ENCODE measurements at regions not wholly inside any gene's neighbourhood (a gene's known extent, or its start where the extent isn't known, plus 50 kb on each side); places are given as distances from the start of the nearest gene placed in this dataset.

GRCh38 chr14:22416193-22416592 lies 172.8 kb downstream of the DAD1 start:
- Histone ChIP-seq H3K9me3 (no peaks in the 10 kb centered on the region), H3K4me1 (no peaks in the 10 kb centered on the region), H3K27me3 (no peaks in the 10 kb centered on the region), H3K4me3 (replicated peaks in 1 of 3) (no peak overlapping the region), H3K27ac (no peak overlapping the region), H3K36me3 (no peaks in the 10 kb centered on the region)
- DNase-seq, result no peak
- WGBS, 2 donors, result 75 to 89% methylated on average over 2 of the region's 2 CpGs
- TF ChIP-seq POLR2A (IDR thresholded peaks at IDR 0.05) (no peak), CTCF (IDR thresholded peaks at IDR 0.05) (no peak)
- intact Hi-C loops (cut with DNase I), result no loop called here

DNA sequence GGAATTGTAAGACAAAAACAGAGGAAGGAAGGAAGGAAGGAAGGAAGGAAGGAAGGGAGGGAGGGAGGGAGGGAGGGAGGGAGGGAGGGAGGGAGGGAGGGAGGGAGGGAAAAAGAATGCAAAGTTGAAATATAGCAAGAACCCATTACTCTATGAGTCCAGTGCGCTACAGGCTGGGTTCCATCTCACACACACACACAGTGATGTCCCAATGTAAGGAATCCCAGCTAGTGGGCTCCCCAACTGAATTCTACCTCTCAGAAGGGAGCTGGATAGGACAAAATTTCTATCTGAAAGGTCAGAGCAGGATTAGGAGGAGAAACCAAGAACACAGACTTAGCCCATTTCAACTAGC lies 173.4 kb downstream of the DAD1 start:
- no peak overlapping the region for H3K27ac ChIP-seq
- no peak for TF ChIP-seq CTCF (IDR thresholded peaks at IDR 0.05)
- TF ChIP-seq POLR2A (IDR thresholded peaks at IDR 0.05), result no peak
- 91 to 97% methylated on average over 1 of the region's 1 CpG for WGBS, 2 donors
- no peaks in the 10 kb centered on the region for H3K9me3 ChIP-seq
- intact Hi-C loops (cut with DNase I), result no loop called here
- H3K4me1 ChIP-seq, result no peaks in the 10 kb centered on the region
- no peak for DNase-seq
- no peaks in the 10 kb centered on the region for H3K27me3 ChIP-seq
- no peaks in the 10 kb centered on the region for H3K36me3 ChIP-seq
- H3K4me3 ChIP-seq (replicated peaks in 1 of 3), result no peak overlapping the region

GRCh38 chr14:22414876-22415604 lies 174.0 kb downstream of the DAD1 start:
- Histone ChIP-seq H3K4me3 (replicated peaks in 1 of 3) (no peak overlapping the region), H3K27ac (no peak overlapping the region), H3K36me3 (no peaks in the 10 kb centered on the region), H3K4me1 (no peaks in the 10 kb centered on the region), H3K27me3 (no peaks in the 10 kb centered on the region), H3K9me3 (no peaks in the 10 kb centered on the region)
- intact Hi-C loops (cut with DNase I), result no loop called here
- no peak for TF ChIP-seq POLR2A (IDR thresholded peaks at IDR 0.05)
- no peak for DNase-seq
- 57 to 65% methylated on average over 4 of the region's 4 CpGs for WGBS, 2 donors

GRCh38 chr14:22412926-22413411 lies 176.1 kb downstream of the DAD1 start:
- TF ChIP-seq POLR2A (IDR thresholded peaks at IDR 0.05) (no peak), CTCF (IDR thresholded peaks at IDR 0.05) (no peak)
- intact Hi-C loops (cut with DNase I), result no loop called here
- Histone ChIP-seq H3K27ac (no peak overlapping the region), H3K4me3 (replicated peaks in 1 of 3) (no peak overlapping the region), H3K9me3 (no peaks in the 10 kb centered on the region), H3K4me1 (no peaks in the 10 kb centered on the region), H3K27me3 (no peaks in the 10 kb centered on the region), H3K36me3 (no peaks in the 10 kb centered on the region)
- 78 to 96% methylated on average over 5 of the region's 5 CpGs for WGBS, 2 donors
- no peak for DNase-seq

- no peak for DNase-seq
- no peaks in the 10 kb centered on the region for H3K9me3 ChIP-seq
- TF ChIP-seq CTCF (IDR thresholded peaks at IDR 0.05) (no peak), POLR2A (IDR thresholded peaks at IDR 0.05) (no peak)
- H3K4me1 ChIP-seq, result no peaks in the 10 kb centered on the region
- H3K36me3 ChIP-seq, result no peaks in the 10 kb centered on the region
- intact Hi-C loops (cut with DNase I), result no loop called here
- no peaks in the 10 kb centered on the region for H3K27me3 ChIP-seq
- H3K4me3 ChIP-seq (replicated peaks in 1 of 3), result no peak overlapping the region
- no peak overlapping the region for H3K27ac ChIP-seq
- 92% methylated on average over 5 of the region's 5 CpGs for WGBS, 2 donors
Measured at GRCh38 chr14:22411398-22412055, 177.5 kb downstream of the DAD1 start.
